ENCODE measurements at regions not wholly inside any gene's neighbourhood (a gene's known extent, or its start where the extent isn't known, plus 50 kb on each side); places are given as distances from the start of the nearest gene placed in this dataset.

- H3K18ac ChIP-seq (ENCODE audit: insufficient read length, low read depth, low read length): no peak overlapping the region
- H2BK120ac ChIP-seq (ENCODE audit: low read depth, low read length, poor library complexity, severe bottlenecking): no peak overlapping the region
- H2AFZ ChIP-seq (ENCODE audit: low read length): no peak overlapping the region
- H4K5ac ChIP-seq (ENCODE audit: insufficient read length, low read depth, low read length): no peak overlapping the region
- H2BK12ac ChIP-seq (ENCODE audit: insufficient read length, low read depth, low read length): no peak overlapping the region
- H3K14ac ChIP-seq (ENCODE audit: insufficient read depth, low read length): no peak overlapping the region
- H2AK5ac ChIP-seq (ENCODE audit: insufficient read length, low read length): no peak overlapping the region
- Mint-ChIP-seq H3K27ac (no peak overlapping the region), H3K4me3 (no peak overlapping the region), H3K9me3 (peaks cover 2 to 3% of the 10 kb centered on the region in 2 experiments; a peak in 2 of 5 replicates), H3K4me1 (no peaks in the 10 kb centered on the region; a peak in 1 of 4 replicates), H3K36me3 (ENCODE audit: insufficient read depth in 1 of 3, low read depth in 3 of 3) (0 out of 7 replicates have a peak, but pooled peaks cover 0 to 4% (median 0%) of the 10 kb centered on the region in 3 experiments), H3K27me3 (ENCODE audit: low read depth) (no peaks in the 10 kb centered on the region; the same call in none of the 2 replicates)
- no peak overlapping the region for H2BK20ac ChIP-seq (ENCODE audit: low read depth, low read length, poor library complexity, severe bottlenecking)
- H4K20me1 ChIP-seq (ENCODE audit: control insufficient read depth, insufficient read depth, insufficient read length): no peaks in the 10 kb centered on the region
- DNase-seq: no peak
- no peak overlapping the region for H3K23ac ChIP-seq (ENCODE audit: insufficient read length, low read depth, low read length)
- no CpG with 5 or more reads among the region's 12 CpGs for WGBS (ENCODE audit: extremely low coverage, insufficient read length, low lambda C conversion rate)
- H2BK5ac ChIP-seq (ENCODE audit: insufficient read length, low read length): no peak overlapping the region
- H3K9ac ChIP-seq (ENCODE audit: extremely low read depth, insufficient read length, low read length): no peak overlapping the region
- no peak overlapping the region for H3K56ac ChIP-seq (ENCODE audit: insufficient read length, low read depth, low read length)
- no peak overlapping the region for H4K8ac ChIP-seq (replicated peaks; ENCODE audit: insufficient read length, low read depth, low read length)
- no peaks in the 10 kb centered on the region for H3K4me1 ChIP-seq (ENCODE audit: insufficient read depth, low read length)
- no peaks in the 10 kb centered on the region for H3K79me2 ChIP-seq (ENCODE audit: insufficient read depth, low read length)
- no peaks in the 10 kb centered on the region for H3K23me2 ChIP-seq (ENCODE audit: insufficient read length, low read depth, low read length, poor library complexity, severe bottlenecking)
- no peak overlapping the region for H3K4me2 ChIP-seq (ENCODE audit: insufficient read depth, insufficient read length, low read length)
- no peak overlapping the region for H3T11ph ChIP-seq (ENCODE audit: low read length)
- no peaks in the 10 kb centered on the region for H3K9me3 ChIP-seq (ENCODE audit: control insufficient read depth, low read depth, low read length)
- no peak overlapping the region for H3K27ac ChIP-seq (ENCODE audit: insufficient read length, low read depth, low read length)
- H3K4ac ChIP-seq (ENCODE audit: low read depth, low read length): no peak overlapping the region
- H3K79me1 ChIP-seq (ENCODE audit: insufficient read depth, low read depth, low read length, poor library complexity, severe bottlenecking): no peaks in the 10 kb centered on the region
- H3K27me3 ChIP-seq (ENCODE audit: insufficient read depth, low read length): no peaks in the 10 kb centered on the region
- no peak overlapping the region for H4K91ac ChIP-seq (ENCODE audit: insufficient read length, low read depth, low read length)
- no peak overlapping the region for H2BK15ac ChIP-seq (ENCODE audit: low read depth, low read length)
- TF ChIP-seq CTCF (conservative IDR thresholded peaks at IDR 0.05): no peak
These were observed 164.3 kb downstream of the RBFOX3 start for GRCh38 chr17:79446399-79447009.

Data from H9 (cell line).